SJCRH30 (cell line): ENCODE measurements at regions not wholly inside any gene's neighbourhood (a gene's known extent, or its start where the extent isn't known, plus 50 kb on each side); places are given as distances from the start of the nearest gene placed in this dataset.
A peak's percentile ranks its signal among the peaks of the same experiment; 100 is the strongest.
"Not testable (repeated sequence)": the region's sequence is repeated elsewhere in the genome, so short reads cannot be mapped to it uniquely, and the experiment has no call there.

Experiments
- DNase-seq, 2 experiments: peaks; one replicate each; pipeline ENCODE4 v3.0.0-alpha.2; 2015 to 2020
- H3K27ac ChIP-seq: fragments of 250-450 bp; sonication (Bioruptor Pico); 2 replicates; pipeline ENCODE4 v1.5.1; 2020; ENCODE audit warnings: mild to moderate bottlenecking, moderate library complexity
- H3K27me3 ChIP-seq: fragments of 250-450 bp; sonication (Bioruptor Pico); 2 replicates; pipeline ENCODE4 v1.5.1; 2020; ENCODE audit warnings: mild to moderate bottlenecking, moderate library complexity
- H3K36me3 ChIP-seq: fragments of 250-450 bp; sonication (Bioruptor Pico); 2 replicates; pipeline ENCODE4 v1.5.1; 2020; ENCODE audit warnings: mild to moderate bottlenecking, moderate library complexity
- H3K4me1 ChIP-seq: fragments of 250-450 bp; sonication (Bioruptor Pico); 2 replicates; pipeline ENCODE4 v1.5.1; 2020; ENCODE audit warnings: mild to moderate bottlenecking, moderate library complexity
- H3K4me3 ChIP-seq: fragments of 250-450 bp; sonication (Bioruptor Pico); 2 replicates; pipeline ENCODE4 v1.5.1; 2020; ENCODE audit warnings: mild to moderate bottlenecking, moderate library complexity
- H3K9me3 ChIP-seq: fragments of 250-450 bp; sonication (Bioruptor Pico); replicated peaks from 2 replicates; pipeline ENCODE4 v1.5.1; 2020; ENCODE audit warnings: mild to moderate bottlenecking, moderate library complexity

- H3K27ac ChIP-seq: no peak overlapping the region
- no peaks in the 10 kb centered on the region for H3K27me3 ChIP-seq
- no peak for DNase-seq
- H3K4me3 ChIP-seq: no peak overlapping the region
- no peaks in the 10 kb centered on the region for H3K36me3 ChIP-seq
- H3K4me1 ChIP-seq: no peaks in the 10 kb centered on the region
- no peaks in the 10 kb centered on the region for H3K9me3 ChIP-seq
These were observed 80.8 kb upstream of the SLC8A3 start for GRCh38 chr14:70269582-70269981.

DNA sequence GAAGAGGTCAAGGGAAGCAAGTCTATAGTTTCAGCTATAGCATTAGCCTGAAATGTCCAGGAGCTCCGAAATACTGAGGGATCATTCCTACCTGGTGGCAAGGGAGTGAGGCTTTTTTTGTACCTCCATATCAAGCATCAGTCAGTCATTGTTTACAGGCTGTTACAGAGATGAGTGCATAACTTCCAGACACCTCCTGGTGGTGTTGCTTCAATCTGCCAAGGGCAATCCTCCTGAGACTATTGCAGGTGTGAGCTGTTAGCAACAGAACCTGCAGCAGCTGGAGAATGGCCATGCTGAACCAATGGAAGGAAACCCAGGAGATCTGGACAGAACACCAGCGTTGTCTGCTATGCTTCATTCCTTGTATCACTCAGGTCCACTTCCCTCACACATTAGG lies 80.0 kb upstream of the SLC8A3 start:
- H3K27ac ChIP-seq: no peak overlapping the region
- H3K4me1 ChIP-seq: no peaks in the 10 kb centered on the region
- no peaks in the 10 kb centered on the region for H3K27me3 ChIP-seq
- no peak for DNase-seq
- no peaks in the 10 kb centered on the region for H3K36me3 ChIP-seq
- no peaks in the 10 kb centered on the region for H3K9me3 ChIP-seq
- H3K4me3 ChIP-seq: no peak overlapping the region

- Histone ChIP-seq H3K36me3 (no peaks in the 10 kb centered on the region), H3K27me3 (no peaks in the 10 kb centered on the region)
- DNase-seq: no peak
These were observed 77.4 kb upstream of the SLC8A3 start for GRCh38 chr14:70266157-70266556.

DNA sequence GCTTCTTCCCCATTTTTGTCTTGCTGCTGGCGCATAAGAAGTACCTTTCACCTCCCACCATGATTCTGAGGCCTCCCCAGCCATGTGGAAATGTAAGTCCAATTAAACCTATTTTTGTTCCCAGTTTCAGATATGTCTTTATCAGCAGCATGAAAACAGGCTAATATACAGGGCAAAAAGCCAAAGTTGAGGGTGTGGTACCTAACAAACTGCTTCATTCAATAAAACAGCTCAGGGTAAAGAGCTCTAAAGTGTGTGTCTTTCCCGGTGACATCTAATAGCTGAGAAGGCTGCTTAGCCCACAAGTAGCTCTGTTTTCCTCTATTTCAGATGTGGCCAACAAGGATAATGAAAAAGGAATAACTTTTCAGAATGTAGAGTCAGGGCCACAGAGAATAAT lies 76.7 kb upstream of the SLC8A3 start:
- no peaks in the 10 kb centered on the region for H3K36me3 ChIP-seq
- no peaks in the 10 kb centered on the region for H3K27me3 ChIP-seq
- no peak overlapping the region for H3K27ac ChIP-seq
- no peak overlapping the region for H3K4me3 ChIP-seq
- no peak for DNase-seq
- no peaks in the 10 kb centered on the region for H3K9me3 ChIP-seq
- H3K4me1 ChIP-seq: no peaks in the 10 kb centered on the region

More at GRCh38 chr14:70266157-70266556, 77.4 kb upstream of the SLC8A3 start:
- no peak overlapping the region for H3K4me3 ChIP-seq
- H3K27ac ChIP-seq: no peak overlapping the region
- H3K9me3 ChIP-seq: no peaks in the 10 kb centered on the region
- H3K4me1 ChIP-seq: no peaks in the 10 kb centered on the region

GRCh38 chr14:70259420-70259819 lies 70.7 kb upstream of the SLC8A3 start:
- Histone ChIP-seq H3K27ac (no peak overlapping the region), H3K4me1 (no peaks in the 10 kb centered on the region), H3K9me3 (no peaks in the 10 kb centered on the region), H3K27me3 (no peaks in the 10 kb centered on the region), H3K36me3 (no peaks in the 10 kb centered on the region), H3K4me3 (no peak overlapping the region)
- no peak for DNase-seq

DNA sequence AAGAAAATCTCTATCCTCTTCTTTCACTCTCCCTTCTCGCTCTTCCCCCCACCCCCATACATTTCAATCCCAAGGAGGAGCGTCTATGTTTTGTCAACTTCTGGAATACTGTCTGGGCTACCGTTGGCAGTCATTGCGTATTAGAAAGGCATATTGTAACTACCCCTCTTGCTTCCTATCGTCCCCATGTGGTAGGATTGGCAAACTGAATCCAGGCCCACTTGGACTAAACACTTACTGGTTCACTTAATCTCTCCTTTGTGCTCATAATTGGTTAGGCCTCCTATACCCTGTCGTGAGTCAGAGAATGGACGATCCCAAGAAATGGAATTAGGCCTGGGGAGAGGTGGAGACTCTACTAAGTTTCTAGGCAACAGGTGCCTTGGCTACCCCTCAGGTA lies 68.8 kb upstream of the SLC8A3 start:
- Histone ChIP-seq H3K4me3 (no peak overlapping the region), H3K27ac (no peak overlapping the region), H3K27me3 (no peaks in the 10 kb centered on the region), H3K36me3 (no peaks in the 10 kb centered on the region), H3K9me3 (no peaks in the 10 kb centered on the region), H3K4me1 (no peaks in the 10 kb centered on the region)
- DNase-seq: peak; percentile 26 to 46

- Histone ChIP-seq H3K4me1 (no peaks in the 10 kb centered on the region), H3K27me3 (no peaks in the 10 kb centered on the region), H3K36me3 (no peaks in the 10 kb centered on the region), H3K27ac (no peak overlapping the region), H3K4me3 (no peak overlapping the region), H3K9me3 (no peaks in the 10 kb centered on the region)
- no peak for DNase-seq
These were observed 67.8 kb upstream of the SLC8A3 start for GRCh38 chr14:70256601-70257000.

GRCh38 chr14:70255071-70256057 lies 66.6 kb upstream of the SLC8A3 start:
- not testable (repeated sequence) for H3K4me1 ChIP-seq, H3K36me3 ChIP-seq, H3K27me3 ChIP-seq, H3K9me3 ChIP-seq
- Histone ChIP-seq H3K4me3 (peak overlapping the region; percentile 62), H3K27ac (peak overlapping the region; percentile 55)
- peak; percentile 60 to 67 for DNase-seq

DNA sequence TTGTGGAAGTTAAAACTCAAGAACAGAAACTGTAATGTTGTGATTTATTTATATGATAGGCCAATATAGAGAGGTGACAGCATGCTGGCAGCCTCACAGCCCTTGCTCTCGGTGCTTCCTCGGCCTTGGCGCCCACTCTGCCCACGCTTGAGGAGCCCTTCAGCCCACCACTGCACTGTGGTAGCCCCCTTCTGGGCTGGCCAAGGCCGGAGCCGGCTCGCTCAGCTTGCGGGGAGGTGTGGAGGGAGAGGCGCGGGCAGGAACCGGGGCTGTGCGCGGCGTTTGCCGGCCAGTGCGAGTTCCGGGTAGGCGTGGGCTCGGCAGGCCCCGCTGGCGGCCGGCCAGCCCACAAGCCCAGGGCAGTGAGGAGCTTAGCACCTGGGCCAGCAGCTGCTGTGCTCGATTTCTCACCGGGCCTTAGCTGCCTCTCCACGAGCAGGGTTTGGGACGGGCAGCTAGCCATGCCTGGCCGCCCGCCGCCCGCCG lies 65.8 kb upstream of the SLC8A3 start:
- Histone ChIP-seq H3K27me3 (no peaks in the 10 kb centered on the region), H3K4me1 (no peaks in the 10 kb centered on the region), H3K4me3 (peak overlapping the region; percentile 67), H3K27ac (peak overlapping the region; percentile 47), H3K36me3 (no peaks in the 10 kb centered on the region), H3K9me3 (no peaks in the 10 kb centered on the region)
- peak; percentile 85 to 88 for DNase-seq

DNA sequence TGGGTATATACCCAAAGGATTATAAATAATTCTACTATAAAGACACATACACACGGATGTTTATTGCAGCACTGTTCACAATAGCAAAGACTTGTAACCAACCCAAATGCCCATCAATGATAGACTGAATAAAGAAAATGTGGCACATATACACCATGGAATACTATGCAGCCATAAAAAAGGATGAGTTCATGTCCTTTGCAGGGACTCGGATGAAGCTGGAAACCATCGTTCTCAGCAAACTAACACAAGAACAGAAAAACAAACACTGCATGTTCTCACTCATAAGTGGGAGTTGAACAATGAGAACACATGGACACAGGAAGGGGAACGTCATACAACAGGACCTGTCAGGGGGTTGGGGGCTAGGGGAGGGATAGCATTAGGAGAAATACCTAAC lies 64.8 kb upstream of the SLC8A3 start:
- H3K27me3 ChIP-seq, H3K4me1 ChIP-seq, H3K9me3 ChIP-seq, H3K4me3 ChIP-seq, H3K36me3 ChIP-seq, H3K27ac ChIP-seq, DNase-seq: not testable (repeated sequence)

DNA sequence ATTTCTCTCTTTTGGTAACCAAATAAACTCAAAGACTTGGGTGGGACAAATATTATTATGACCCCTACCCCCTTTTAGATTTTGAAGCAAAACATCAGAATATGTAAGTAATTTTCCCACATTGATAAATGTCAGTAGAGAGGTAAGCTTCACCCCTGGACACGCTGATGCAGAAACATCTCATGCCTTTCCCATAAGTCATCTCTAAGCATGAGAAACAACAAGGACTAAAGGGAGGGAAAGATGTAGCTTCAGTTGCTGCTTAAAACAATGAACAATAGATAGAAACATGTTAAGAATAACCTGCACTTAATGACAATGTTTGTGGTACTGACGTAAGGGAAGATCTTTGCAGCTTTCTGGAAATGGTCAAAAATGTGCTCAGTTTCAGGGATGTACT lies 56.3 kb upstream of the SLC8A3 start:
- Histone ChIP-seq H3K27me3 (no peaks in the 10 kb centered on the region), H3K4me1 (no peaks in the 10 kb centered on the region), H3K27ac (no peak overlapping the region), H3K36me3 (no peaks in the 10 kb centered on the region), H3K9me3 (no peaks in the 10 kb centered on the region), H3K4me3 (no peak overlapping the region)
- no peak for DNase-seq

GRCh38 chr14:70239802-70240201 lies 51.1 kb upstream of the SLC8A3 start:
- Histone ChIP-seq H3K36me3 (no peaks in the 10 kb centered on the region), H3K27ac (no peak overlapping the region), H3K27me3 (no peaks in the 10 kb centered on the region), H3K4me1 (no peaks in the 10 kb centered on the region), H3K9me3 (no peaks in the 10 kb centered on the region), H3K4me3 (no peak overlapping the region)
- DNase-seq: no peak

GRCh38 chr14:70238635-70239034 lies 49.9 kb upstream of the SLC8A3 start:
- DNase-seq, H3K4me3 ChIP-seq, H3K36me3 ChIP-seq, H3K27ac ChIP-seq, H3K4me1 ChIP-seq, H3K9me3 ChIP-seq, H3K27me3 ChIP-seq: not testable (repeated sequence)
